Fibroblast of lung (primary cell): ENCODE measurements at regions not wholly inside any gene's neighbourhood (a gene's known extent, or its start where the extent isn't known, plus 50 kb on each side); places are given as distances from the start of the nearest gene placed in this dataset.

Source experiments
- DNase-seq, 2 donors: peaks; one replicate each; pipeline versions ENCODE4 v3.0.0 to v3.0.0-alpha.2; 2010; ENCODE audit warnings: low read depth in 2 of 2
- H2AFZ ChIP-seq: 2 replicates; pipeline ENCODE4 v1.5.1; 2012; ENCODE audit warnings: low read length, control low read depth, inconsistent platforms
- H3K27ac ChIP-seq: 2 replicates; pipeline ENCODE4 v1.5.1; 2011; ENCODE audit warnings: low read length, control low read depth; ENCODE audit not compliant: insufficient read depth
- H3K27me3 ChIP-seq: 2 replicates; pipeline ENCODE4 v1.5.1; 2011; ENCODE audit warnings: mild to moderate bottlenecking, low read length; ENCODE audit not compliant: control insufficient read depth, insufficient read depth
- H3K36me3 ChIP-seq: 2 replicates; pipeline ENCODE4 v1.5.1; 2011; ENCODE audit warnings: low read length; ENCODE audit not compliant: control insufficient read depth, insufficient read depth
- H3K4me1 ChIP-seq: 2 replicates; pipeline ENCODE4 v1.5.1; 2011; ENCODE audit warnings: low read length; ENCODE audit not compliant: control insufficient read depth, insufficient read depth; ENCODE audit errors: extremely low read depth
- H3K4me2 ChIP-seq: 2 replicates; pipeline ENCODE4 v1.5.1; 2011; ENCODE audit warnings: low read length, control low read depth; ENCODE audit not compliant: insufficient read depth; ENCODE audit errors: extremely low read depth
- H3K4me3 ChIP-seq, 4 experiments: fragments of 200-600 bp in 1 of 4; sonication (generic) in 1 of 4; replicated peaks in 1 of 4; 2 replicates each; pipeline ENCODE4 v1.5.1; 2011 to 2016; ENCODE audit warnings: low read length in 4 of 4, low read depth in 3 of 4, mild to moderate bottlenecking in 3 of 4, control low read depth in 2 of 4, inconsistent platforms in 1 of 4, mixed read lengths in 1 of 4; ENCODE audit not compliant: insufficient read depth in 1 of 4; ENCODE audit errors: control extremely low read depth in 1 of 4
- H3K79me2 ChIP-seq: 2 replicates; pipeline ENCODE4 v1.5.1; 2012; ENCODE audit warnings: mild to moderate bottlenecking, low read length, inconsistent platforms; ENCODE audit not compliant: control insufficient read depth, insufficient read depth
- H3K9ac ChIP-seq: 2 replicates; pipeline ENCODE4 v1.5.1; 2011; ENCODE audit warnings: mild to moderate bottlenecking, low read length, control low read depth; ENCODE audit not compliant: insufficient read depth
- H3K9me3 ChIP-seq: 2 replicates; pipeline ENCODE4 v1.5.1; 2012; ENCODE audit warnings: low read depth, low read length; ENCODE audit not compliant: control insufficient read depth, insufficient read depth
- H4K20me1 ChIP-seq: 2 replicates; pipeline ENCODE4 v1.5.1; 2011; ENCODE audit warnings: low read length; ENCODE audit not compliant: control insufficient read depth, insufficient read depth; ENCODE audit errors: extremely low read depth
- EZH2 ChIP-seq: IDR thresholded peaks from 2 replicates; pipeline ENCODE4 v1.5.1; 2012; ENCODE audit warnings: low read length, control low read depth, mild to moderate bottlenecking; ENCODE audit errors: missing control alignments
- TF ChIP-seq, protein P1 (sequence below), 2 donors: IDR thresholded peaks in 1 of 2; conservative IDR thresholded peaks in 1 of 2; 1 replicate in 1 of 2; 2 replicates in 1 of 2; pipeline ENCODE4 v1.5.1; 2011 to 2012; ENCODE audit warnings: low read length in 2 of 2, control low read depth in 1 of 2, inconsistent platforms in 1 of 2, low read depth in 1 of 2, mild to moderate bottlenecking in 1 of 2

DNA sequence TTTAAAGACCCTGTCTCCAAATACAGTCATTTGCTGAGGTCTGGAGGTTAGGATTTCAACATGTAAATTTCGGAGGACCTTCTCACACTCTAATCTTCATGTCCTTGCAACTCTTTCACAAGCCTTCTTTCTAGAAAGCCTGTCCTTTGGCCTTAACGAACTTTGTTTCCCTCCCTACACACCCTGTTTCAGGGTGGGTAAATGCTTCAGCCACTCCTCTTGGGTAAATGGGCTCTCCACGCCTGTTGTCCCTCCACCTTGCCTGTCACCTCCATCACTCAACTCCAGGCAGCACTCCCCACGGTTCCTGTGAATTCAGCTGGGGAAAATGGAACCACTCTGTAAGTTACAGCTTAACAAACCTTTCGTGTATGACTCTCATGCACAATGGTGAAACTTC lies 84.0 kb upstream of the COG2 start:
- TF ChIP-seq EZH2 = no peak
- TF ChIP-seq, protein P1, sequence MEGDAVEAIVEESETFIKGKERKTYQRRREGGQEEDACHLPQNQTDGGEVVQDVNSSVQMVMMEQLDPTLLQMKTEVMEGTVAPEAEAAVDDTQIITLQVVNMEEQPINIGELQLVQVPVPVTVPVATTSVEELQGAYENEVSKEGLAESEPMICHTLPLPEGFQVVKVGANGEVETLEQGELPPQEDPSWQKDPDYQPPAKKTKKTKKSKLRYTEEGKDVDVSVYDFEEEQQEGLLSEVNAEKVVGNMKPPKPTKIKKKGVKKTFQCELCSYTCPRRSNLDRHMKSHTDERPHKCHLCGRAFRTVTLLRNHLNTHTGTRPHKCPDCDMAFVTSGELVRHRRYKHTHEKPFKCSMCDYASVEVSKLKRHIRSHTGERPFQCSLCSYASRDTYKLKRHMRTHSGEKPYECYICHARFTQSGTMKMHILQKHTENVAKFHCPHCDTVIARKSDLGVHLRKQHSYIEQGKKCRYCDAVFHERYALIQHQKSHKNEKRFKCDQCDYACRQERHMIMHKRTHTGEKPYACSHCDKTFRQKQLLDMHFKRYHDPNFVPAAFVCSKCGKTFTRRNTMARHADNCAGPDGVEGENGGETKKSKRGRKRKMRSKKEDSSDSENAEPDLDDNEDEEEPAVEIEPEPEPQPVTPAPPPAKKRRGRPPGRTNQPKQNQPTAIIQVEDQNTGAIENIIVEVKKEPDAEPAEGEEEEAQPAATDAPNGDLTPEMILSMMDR (conservative IDR thresholded peaks at IDR 0.05 in 1 of 2, IDR thresholded peaks at IDR 0.05 in 1 of 2; ENCODE audit: low read depth in 1 of 2, low read length in 2 of 2) = no peak
- no peaks in the 10 kb centered on the region for H3K9me3 ChIP-seq
- no peak overlapping the region for H3K4me3 ChIP-seq
- no peak overlapping the region for H2AFZ ChIP-seq
- no peaks in the 10 kb centered on the region for H3K4me1 ChIP-seq
- H3K9ac ChIP-seq = no peak overlapping the region
- H3K4me2 ChIP-seq = no peak overlapping the region
- H4K20me1 ChIP-seq = no peaks in the 10 kb centered on the region
- no peak overlapping the region for H3K27ac ChIP-seq
- no peaks in the 10 kb centered on the region for H3K79me2 ChIP-seq
- no peaks in the 10 kb centered on the region for H3K36me3 ChIP-seq
- H3K27me3 ChIP-seq = no peaks in the 10 kb centered on the region
- DNase-seq = no peak

DNA sequence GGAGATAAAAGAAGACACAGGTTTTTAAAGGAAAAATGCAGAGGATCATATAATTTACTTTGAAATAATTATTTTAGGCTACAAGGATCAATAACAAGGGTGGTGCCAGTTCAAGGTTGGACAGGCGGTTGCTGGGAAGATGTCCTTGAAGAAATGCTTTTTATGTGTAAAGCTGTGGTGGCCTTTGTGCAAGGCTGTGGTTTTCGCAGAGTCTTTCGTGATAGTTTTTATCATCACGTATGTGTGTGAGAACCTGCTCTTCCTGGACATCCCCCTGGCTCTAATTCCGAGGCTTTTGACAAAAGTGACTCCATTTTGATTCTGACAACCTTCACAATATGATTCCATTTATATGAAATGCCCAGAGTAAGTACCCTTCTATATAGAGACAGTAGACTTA lies 85.8 kb upstream of the COG2 start:
- TF ChIP-seq, protein P1 (conservative IDR thresholded peaks at IDR 0.05 in 1 of 2, IDR thresholded peaks at IDR 0.05 in 1 of 2; ENCODE audit: low read depth in 1 of 2, low read length in 2 of 2) = no peak
- TF ChIP-seq EZH2 = no peak
- no peaks in the 10 kb centered on the region for H3K27me3 ChIP-seq
- H3K4me1 ChIP-seq = no peaks in the 10 kb centered on the region
- no peaks in the 10 kb centered on the region for H3K79me2 ChIP-seq
- no peak for DNase-seq
- no peaks in the 10 kb centered on the region for H3K36me3 ChIP-seq
- H2AFZ ChIP-seq = no peak overlapping the region
- no peaks in the 10 kb centered on the region for H3K9me3 ChIP-seq
- H3K27ac ChIP-seq = no peak overlapping the region
- no peaks in the 10 kb centered on the region for H4K20me1 ChIP-seq
- H3K4me3 ChIP-seq = no peak overlapping the region
- H3K4me2 ChIP-seq = no peak overlapping the region
- no peak overlapping the region for H3K9ac ChIP-seq

DNA sequence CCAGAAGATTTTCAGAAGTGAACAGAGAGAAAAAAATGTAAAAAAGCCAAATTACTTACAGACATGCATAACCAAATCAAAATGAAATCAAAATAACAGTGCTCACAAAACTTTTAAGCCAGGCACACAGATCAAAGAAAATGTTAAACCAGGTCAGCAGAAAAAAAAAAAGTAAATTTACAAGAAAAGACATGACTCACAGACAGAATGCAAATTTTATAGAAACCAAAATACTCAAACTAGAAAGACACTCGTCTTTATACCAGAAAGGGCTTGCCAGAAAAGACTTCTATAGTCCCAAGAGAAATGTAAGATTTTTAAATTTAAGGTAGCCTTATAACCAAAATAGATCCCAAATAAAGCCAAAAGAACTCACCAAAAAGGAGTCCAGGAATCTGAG lies 86.5 kb upstream of the COG2 start:
- H3K4me3 ChIP-seq = no peak overlapping the region
- H2AFZ ChIP-seq = no peak overlapping the region
- no peaks in the 10 kb centered on the region for H3K9me3 ChIP-seq
- no peaks in the 10 kb centered on the region for H3K36me3 ChIP-seq
- H3K27ac ChIP-seq = no peak overlapping the region
- H4K20me1 ChIP-seq = no peaks in the 10 kb centered on the region
- DNase-seq = no peak
- TF ChIP-seq, protein P1 (conservative IDR thresholded peaks at IDR 0.05 in 1 of 2, IDR thresholded peaks at IDR 0.05 in 1 of 2; ENCODE audit: low read depth in 1 of 2, low read length in 2 of 2) = no peak
- TF ChIP-seq EZH2 = no peak
- no peak overlapping the region for H3K9ac ChIP-seq
- H3K27me3 ChIP-seq = no peaks in the 10 kb centered on the region
- H3K4me1 ChIP-seq = no peaks in the 10 kb centered on the region
- no peak overlapping the region for H3K4me2 ChIP-seq
- no peaks in the 10 kb centered on the region for H3K79me2 ChIP-seq
